H1 (cell line): ENCODE measurements at regions not wholly inside any gene's neighbourhood (a gene's known extent, or its start where the extent isn't known, plus 50 kb on each side); places are given as distances from the start of the nearest gene placed in this dataset.

Experiments used
- CHD1 ChIP-seq: IDR thresholded peaks from 2 replicates; pipeline ENCODE4 v1.6.1; 2012; ENCODE audit warnings: low read depth, low read length, improper control_type of control experiment
- POLR2A ChIP-seq, 2 experiments: IDR thresholded peaks; 1 replicate in 1 of 2; 2 replicates in 1 of 2; pipeline ENCODE4 v1.6.1; 2011; ENCODE audit warnings: low read depth in 2 of 2, low read length in 2 of 2, mild to moderate bottlenecking in 2 of 2; ENCODE audit errors: control extremely low read depth in 1 of 2
- POLR2AphosphoS5 ChIP-seq: IDR thresholded peaks from 2 replicates; pipeline ENCODE4 v1.6.1; 2011; ENCODE audit warnings: low read depth, low read length
- RFX5 ChIP-seq: IDR thresholded peaks from 2 replicates; pipeline ENCODE4 v1.6.1; 2011; ENCODE audit warnings: low read depth, low read length, improper control_type of control experiment, borderline replicate concordance
- SP2 ChIP-seq: IDR thresholded peaks from 2 replicates; pipeline ENCODE4 v1.6.1; 2012; ENCODE audit warnings: mild to moderate bottlenecking, low read length, inconsistent platforms
- SP4 ChIP-seq: IDR thresholded peaks from 2 replicates; pipeline ENCODE4 v1.6.1; 2012; ENCODE audit warnings: low read length, inconsistent platforms
- TBP ChIP-seq: IDR thresholded peaks from 2 replicates; pipeline ENCODE4 v1.6.1; 2011; ENCODE audit warnings: low read depth, low read length, improper control_type of control experiment
- YY1 ChIP-seq: IDR thresholded peaks from 2 replicates; pipeline ENCODE4 v1.6.1; 2011; ENCODE audit warnings: low read depth, mild to moderate bottlenecking, low read length

GRCh38 chr1:5485436-5485835 is 506.8 kb downstream of the NPHP4 start:
- TF ChIP-seq POLR2A (IDR thresholded peaks at IDR 0.05; ENCODE audit: control extremely low read depth in 1 of 2, low read depth in 2 of 2, low read length in 2 of 2) (no peak), CHD1 (no peak), POLR2AphosphoS5 (no peak), RFX5 (no peak), TBP (no peak), SP4 (no peak), YY1 (no peak), SP2 (no peak)
